H1 (cell line): ENCODE measurements at regions not wholly inside any gene's neighbourhood (a gene's known extent, or its start where the extent isn't known, plus 50 kb on each side); places are given as distances from the start of the nearest gene placed in this dataset.

ENCODE experiments used
- BRCA1 ChIP-seq: IDR thresholded peaks from 2 replicates; pipeline ENCODE4 v1.6.1; 2012; ENCODE audit warnings: low read depth, low read length, improper control_type of control experiment
- CREB1 ChIP-seq: IDR thresholded peaks from 2 replicates; pipeline ENCODE4 v1.6.1; 2012; ENCODE audit warnings: inconsistent platforms
- POLR2AphosphoS5 ChIP-seq: IDR thresholded peaks from 2 replicates; pipeline ENCODE4 v1.6.1; 2011; ENCODE audit warnings: low read depth, low read length
- SIN3A ChIP-seq, 2 experiments: IDR thresholded peaks in 1 of 2; conservative IDR thresholded peaks in 1 of 2; 2 replicates each; pipeline ENCODE4 v1.6.1; 2011 to 2012; ENCODE audit warnings: low read length in 2 of 2, improper control_type of control experiment in 1 of 2, low read depth in 1 of 2, mild to moderate bottlenecking in 1 of 2
- TF ChIP-seq, protein P1 (sequence below): IDR thresholded peaks from 2 replicates; pipeline ENCODE4 v1.6.1; 2012; ENCODE audit warnings: low read length, inconsistent platforms

DNA sequence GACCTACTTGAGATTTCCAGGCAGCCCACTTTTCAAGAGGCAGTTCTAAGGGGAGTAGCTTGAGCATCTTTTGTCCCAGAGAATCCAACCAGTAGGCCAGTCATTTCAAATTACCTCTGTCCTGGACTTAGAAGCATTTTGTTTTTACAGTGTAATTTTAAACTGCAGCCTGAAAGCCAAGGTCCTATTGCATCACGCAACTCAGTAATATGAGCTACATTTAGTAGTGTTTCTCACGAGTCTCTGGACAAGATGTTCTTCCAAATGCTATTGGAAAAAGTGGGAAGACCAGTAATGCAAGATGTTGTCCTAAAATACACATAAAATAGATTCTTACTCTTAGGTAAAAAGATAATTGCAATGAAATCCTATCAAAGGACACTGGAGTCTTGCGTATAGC is 182.5 kb upstream of the ARX start (continued):
- no peak for TF ChIP-seq CREB1
- TF ChIP-seq SIN3A (conservative IDR thresholded peaks at IDR 0.05 in 1 of 2, IDR thresholded peaks at IDR 0.05 in 1 of 2; ENCODE audit: low read depth in 1 of 2, low read length in 2 of 2) = no peak
- TF ChIP-seq BRCA1 = no peak
- TF ChIP-seq POLR2AphosphoS5 = no peak
- TF ChIP-seq, protein P1, sequence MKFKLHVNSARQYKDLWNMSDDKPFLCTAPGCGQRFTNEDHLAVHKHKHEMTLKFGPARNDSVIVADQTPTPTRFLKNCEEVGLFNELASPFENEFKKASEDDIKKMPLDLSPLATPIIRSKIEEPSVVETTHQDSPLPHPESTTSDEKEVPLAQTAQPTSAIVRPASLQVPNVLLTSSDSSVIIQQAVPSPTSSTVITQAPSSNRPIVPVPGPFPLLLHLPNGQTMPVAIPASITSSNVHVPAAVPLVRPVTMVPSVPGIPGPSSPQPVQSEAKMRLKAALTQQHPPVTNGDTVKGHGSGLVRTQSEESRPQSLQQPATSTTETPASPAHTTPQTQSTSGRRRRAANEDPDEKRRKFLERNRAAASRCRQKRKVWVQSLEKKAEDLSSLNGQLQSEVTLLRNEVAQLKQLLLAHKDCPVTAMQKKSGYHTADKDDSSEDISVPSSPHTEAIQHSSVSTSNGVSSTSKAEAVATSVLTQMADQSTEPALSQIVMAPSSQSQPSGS = no peak
